ENCODE measurements at regions not wholly inside any gene's neighbourhood (a gene's known extent, or its start where the extent isn't known, plus 50 kb on each side); places are given as distances from the start of the nearest gene placed in this dataset.

- TF ChIP-seq CTCF (IDR thresholded peaks at IDR 0.05; ENCODE audit: extremely low read depth in 1 of 2, insufficient read depth in 1 of 2, low read depth in 1 of 2, low read length in 2 of 2) (no peak), POLR2A (IDR thresholded peaks at IDR 0.05; ENCODE audit: low read depth, low read length) (no peak)
Measured at GRCh38 chr13:106996867-106997618, 429.1 kb upstream of the ARGLU1 start.
